HUDEP-2 (cell line): ENCODE measurements at regions not wholly inside any gene's neighbourhood (a gene's known extent, or its start where the extent isn't known, plus 50 kb on each side); places are given as distances from the start of the nearest gene placed in this dataset.

Source experiments
- DNase-seq, 76 experiments: peaks; one replicate each; lab custom pipeline; 2025; ENCODE audit not compliant: unreplicated experiment in 76 of 76; lab: John Stamatoyannopoulos, UW

GRCh38 chr4:149136951-149137620 lies 678.6 kb downstream of the IQCM start:
- DNase-seq, result no peak

DNA sequence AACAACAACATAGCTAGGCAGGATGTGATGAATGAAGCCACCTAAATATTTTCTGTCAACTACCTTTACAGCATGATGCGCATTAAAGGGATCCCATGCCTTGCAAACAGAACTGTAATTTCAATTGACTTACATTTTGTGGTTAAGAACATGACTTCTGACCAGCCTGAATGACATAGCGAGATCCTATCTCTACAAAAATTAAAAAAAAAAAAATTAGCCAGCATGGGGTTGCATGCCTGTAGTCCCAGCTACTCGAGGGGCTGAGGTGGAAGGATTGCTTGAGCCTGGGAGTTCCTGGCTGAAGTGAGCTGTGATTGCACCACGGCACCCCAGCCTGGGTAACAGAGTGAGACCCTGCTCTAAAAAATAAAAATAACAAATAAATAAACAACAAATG lies 680.6 kb downstream of the IQCM start:
- peak in 1 of 76 experiments; percentile 23 for DNase-seq

DNA sequence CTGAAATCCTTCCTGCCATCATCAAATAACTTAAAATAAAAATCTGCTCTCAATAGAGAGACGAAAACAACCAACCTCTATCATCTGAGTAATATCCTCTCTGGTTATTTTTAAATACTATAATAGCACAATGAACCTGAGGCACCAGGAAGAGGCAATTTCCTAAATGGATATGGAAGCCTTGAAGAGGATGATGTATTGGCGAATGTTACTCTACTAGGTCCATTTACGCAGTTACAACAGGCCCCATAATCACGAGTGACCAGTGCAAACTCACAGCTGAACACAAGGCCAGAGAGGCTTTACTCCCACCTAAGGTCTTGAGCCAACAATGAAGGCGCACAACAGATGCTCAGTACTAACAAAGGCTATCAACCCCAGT lies 678.8 kb upstream of the NR3C2 start:
- DNase-seq, result no peak

DNA sequence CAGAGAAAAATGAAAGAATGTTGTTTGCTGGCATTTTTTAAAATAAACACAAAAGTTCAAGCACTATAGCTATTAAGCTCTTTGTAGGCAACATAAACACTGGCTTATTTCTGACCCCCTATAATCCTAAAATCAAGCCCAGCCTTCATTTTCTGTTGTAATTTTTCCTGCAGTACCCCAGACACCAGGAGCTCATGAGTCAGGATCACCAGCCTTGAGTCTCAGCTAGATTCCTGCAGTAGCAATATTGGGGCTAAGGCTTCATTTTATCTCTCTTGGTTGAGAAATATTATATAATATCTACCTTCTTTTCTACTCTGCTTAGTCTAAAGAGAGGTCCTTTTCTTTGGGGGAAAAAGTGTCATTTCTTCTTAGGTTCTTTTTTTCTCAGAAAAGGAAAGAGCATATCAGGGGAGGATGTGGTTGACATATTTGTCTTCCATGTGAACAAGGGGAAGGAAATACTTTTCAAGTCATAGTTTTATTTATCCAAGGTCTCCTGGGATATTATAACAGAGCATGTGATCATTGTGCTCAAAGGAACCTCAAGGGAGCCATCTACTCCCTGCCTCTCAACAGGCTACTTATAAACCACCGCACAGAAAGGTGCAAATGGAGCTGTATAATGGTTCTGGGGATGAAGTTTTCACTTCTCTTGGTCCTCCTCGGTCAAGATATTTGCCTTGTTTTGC lies 678.3 kb upstream of the NR3C2 start:
- DNase-seq, result no peak

GRCh38 chr4:149116806-149117205 lies 674.6 kb upstream of the NR3C2 start:
- DNase-seq, result no peak

DNA sequence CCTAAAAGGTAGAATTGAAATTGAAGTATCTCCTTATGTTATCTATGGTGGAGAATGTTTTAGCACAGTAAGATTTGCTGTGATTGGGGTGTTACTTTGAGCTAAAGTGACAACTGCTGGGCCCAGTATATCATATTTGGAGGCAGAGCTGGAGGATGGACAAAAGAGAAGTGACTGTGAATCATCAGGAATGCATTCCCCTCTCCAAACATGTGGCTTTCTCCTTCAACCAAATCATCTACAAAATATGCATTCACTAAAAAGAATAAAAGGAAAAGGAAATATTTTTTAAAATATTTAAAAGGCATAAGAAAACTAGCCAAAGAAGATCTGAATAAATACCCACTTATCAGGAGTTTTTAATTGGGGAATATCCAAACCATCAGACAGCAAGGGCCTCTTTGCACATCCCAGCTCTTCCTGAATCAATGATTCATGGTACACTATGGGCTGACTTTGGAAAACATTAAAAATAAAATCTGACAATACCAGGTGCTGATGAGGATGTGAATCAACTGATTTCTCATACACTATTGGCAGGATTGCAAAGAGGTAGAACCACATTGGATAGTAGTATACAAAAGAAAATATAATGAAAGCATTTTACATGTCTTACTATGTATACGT lies 671.7 kb upstream of the NR3C2 start:
- no peak for DNase-seq

GRCh38 chr4:149112109-149112508 lies 669.9 kb upstream of the NR3C2 start:
- no peak for DNase-seq

GRCh38 chr4:149110481-149110880 lies 668.3 kb upstream of the NR3C2 start:
- DNase-seq, result no peak

DNA sequence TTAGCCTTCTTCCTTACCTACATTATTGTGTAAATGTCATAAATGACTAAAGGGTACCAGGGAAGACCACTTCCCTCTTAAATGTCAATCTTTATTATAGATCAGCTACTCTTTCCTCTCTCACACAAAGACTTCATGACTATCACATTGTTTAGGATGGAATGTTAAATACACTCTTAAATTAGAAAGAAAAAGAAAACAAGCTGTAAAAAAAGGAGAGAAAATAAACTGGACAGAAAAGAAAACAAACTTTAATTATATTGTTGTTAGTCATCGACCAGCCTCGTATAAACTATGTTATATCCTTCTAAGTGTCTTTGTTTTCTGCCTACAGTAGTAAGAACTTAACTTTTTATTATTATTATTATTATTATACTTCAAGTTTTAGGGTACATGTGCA lies 666.4 kb upstream of the NR3C2 start:
- no peak for DNase-seq

DNA sequence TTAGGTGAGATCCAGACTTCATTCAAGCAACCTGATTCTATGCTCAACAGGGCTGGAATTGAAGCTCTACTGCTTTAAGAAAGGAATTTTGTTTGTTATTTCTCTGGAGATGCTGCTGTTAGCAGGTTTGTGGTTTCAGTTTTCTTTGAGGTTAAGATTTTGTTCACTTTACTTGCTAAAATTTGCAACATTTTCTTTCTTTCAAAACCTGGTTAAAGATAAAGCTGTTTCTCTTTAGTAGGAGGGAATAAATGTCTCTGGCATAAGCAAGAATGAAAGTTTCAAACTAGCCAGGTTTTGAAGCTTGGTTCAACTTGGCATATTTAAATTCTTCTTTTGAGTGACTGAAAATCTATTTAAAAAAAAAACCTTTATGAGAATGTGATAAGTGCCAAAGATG lies 660.6 kb upstream of the NR3C2 start:
- no peak for DNase-seq

DNA sequence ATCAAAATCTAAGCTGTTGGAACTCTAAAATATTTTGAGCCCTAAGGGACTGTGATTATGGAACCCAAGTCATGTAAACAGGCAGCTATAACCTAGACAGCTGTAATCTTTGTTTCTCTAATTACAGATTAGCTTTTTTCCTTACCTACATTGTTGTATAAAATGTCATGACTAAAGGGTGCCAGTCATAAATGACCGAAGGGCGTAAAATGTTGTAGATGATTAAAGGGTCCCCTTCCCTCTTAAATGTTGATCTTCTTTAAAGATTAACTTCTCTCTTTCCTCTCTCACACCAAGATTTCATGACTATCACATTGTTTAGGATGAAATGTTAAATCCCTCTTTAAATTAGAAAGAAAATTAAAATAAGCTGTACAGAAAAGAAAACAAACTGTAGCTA lies 659.4 kb upstream of the NR3C2 start:
- no peak for DNase-seq

DNA sequence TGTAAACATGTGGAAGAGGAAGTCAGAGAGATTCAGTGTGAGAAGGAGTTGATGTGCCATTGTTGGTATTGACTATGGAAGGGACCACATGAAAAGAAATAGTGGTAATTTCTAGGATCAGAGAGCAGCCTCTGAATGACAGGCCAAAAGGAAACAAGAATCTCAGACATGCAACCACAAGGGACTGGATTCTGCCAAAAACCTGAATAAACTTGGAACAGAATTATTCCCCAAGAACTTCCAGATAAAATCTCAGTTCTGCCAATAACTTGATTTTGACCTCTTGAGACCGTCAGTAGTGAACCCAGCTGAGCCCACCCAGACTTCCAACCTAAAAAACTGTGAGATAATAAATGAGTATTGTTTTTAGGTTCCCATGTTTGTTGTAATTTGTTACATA lies 653.6 kb upstream of the NR3C2 start:
- no peak for DNase-seq

- no peak for DNase-seq
Measured at GRCh38 chr4:149095001-149095400, 652.8 kb upstream of the NR3C2 start.

GRCh38 chr4:149084144-149084543 lies 641.9 kb upstream of the NR3C2 start:
- DNase-seq, result no peak

- DNase-seq, result peak in 52 of 76 experiments; percentile 1 to 83 (median 49)
Measured at GRCh38 chr4:149077181-149077580, 635.0 kb upstream of the NR3C2 start.

DNA sequence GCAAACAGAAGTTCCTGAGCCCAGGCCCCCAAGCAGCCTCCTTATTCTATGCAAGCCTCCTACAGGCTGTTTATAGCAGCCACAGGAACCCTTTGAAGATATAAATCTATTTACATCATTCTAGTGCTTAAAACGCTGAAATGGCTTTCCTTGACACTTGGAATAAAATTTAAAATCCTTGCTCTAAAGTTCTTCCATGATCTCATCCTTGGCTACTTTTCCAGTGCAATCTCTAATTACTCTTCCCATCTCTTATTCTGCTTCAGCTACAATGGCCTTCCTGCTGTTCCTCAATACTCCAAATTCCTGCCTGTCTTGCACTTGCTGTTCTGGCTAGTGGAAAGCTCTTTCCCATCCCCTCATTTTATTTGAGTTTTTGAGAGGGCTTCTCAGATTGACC lies 634.2 kb upstream of the NR3C2 start:
- no peak for DNase-seq

- no peak for DNase-seq
Measured at GRCh38 chr4:149072384-149072783, 630.2 kb upstream of the NR3C2 start.

- DNase-seq, result no peak
Measured at GRCh38 chr4:149065753-149066152, 623.5 kb upstream of the NR3C2 start.

GRCh38 chr4:149062997-149063396 lies 620.8 kb upstream of the NR3C2 start:
- no peak for DNase-seq

DNA sequence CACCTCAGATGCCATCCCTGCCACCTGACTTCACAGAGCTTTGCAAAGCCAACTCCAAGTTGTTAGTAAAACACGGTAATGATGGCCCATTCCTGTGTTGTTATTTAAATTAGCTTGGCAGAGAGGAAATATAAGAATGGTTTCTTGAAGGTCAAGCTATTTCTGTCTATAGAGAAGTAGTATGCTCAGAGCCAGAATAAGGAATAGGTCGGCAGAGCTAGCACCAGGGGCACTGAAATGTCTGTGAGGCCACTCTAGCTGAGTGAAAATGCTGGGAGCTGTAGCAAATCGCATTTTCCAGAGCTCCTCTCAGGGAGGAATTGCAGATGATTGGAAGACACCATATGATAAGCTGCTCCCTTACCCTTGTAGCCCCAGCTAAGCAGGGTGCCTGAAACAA lies 615.4 kb upstream of the NR3C2 start:
- no peak for DNase-seq

DNA sequence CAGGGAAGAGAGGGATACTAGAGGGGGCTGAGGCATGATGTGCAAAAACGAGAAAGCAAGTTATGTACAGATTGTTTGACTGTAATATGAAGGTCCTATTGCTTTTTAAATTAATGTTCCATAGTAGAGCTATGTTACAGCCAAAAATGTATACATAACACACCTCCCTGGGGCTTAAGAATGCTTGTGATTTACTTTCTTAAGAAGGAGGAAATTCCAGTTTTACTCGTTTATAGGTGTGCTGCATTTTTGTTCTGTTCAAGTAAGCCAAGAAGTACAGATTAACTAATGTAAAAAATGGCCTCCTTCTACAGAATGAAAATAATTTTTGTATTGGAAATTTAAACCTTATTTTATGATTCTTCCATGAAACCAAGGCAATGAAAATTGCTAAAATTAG lies 614.4 kb upstream of the NR3C2 start:
- DNase-seq, result no peak

- no peak for DNase-seq
Measured at GRCh38 chr4:149055624-149056023, 613.4 kb upstream of the NR3C2 start.
